Left ventricle myocardium superior (tissue), 1 donor: ENCODE measurements at regions not wholly inside any gene's neighbourhood (a gene's known extent, or its start where the extent isn't known, plus 50 kb on each side); places are given as distances from the start of the nearest gene placed in this dataset.

Source experiments
- ATAC-seq: fragments of 200-7000 bp; cut with Tn5 transposase; one replicate; pipeline ENCODE4 v1.9.1; 2020; ENCODE audit warnings: mild to moderate bottlenecking, moderate library complexity
- DNase-seq: peaks from one replicate; pipeline ENCODE4 v3.0.0-alpha.2; 2020
- intact Hi-C: fragments of 100-400 bp; cut with micrococcal nuclease; formaldehyde crosslinking; loops from one replicate; pipeline ENCODE4 v1.11.0; 2022
- donor health status: DM: no; HTN: yes; CAD: no; lungs with severe emphysema.

DNA sequence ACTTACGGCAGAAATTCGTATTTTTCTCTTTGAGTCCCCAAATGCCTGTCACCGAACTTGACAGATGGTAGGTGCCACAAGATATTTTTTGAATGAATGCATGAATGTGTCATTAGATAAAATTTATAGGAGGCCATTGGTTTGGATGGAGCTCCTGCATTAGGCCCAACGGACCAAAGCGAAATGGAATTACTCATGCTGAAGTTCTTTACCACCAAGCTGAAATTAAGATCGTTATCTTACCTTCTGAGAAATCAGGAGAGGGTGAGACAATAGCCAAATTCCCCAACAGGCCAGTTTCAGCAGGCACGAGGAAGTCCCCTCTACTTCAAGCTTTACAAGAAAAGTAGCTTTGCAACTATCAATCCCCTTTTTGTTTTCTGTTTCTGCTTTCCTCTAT, 452.5 kb upstream of the ARGLU1 start:
- DNase-seq (no peak), ATAC-seq (no peak)
- intact Hi-C loops = no loop called here

DNA sequence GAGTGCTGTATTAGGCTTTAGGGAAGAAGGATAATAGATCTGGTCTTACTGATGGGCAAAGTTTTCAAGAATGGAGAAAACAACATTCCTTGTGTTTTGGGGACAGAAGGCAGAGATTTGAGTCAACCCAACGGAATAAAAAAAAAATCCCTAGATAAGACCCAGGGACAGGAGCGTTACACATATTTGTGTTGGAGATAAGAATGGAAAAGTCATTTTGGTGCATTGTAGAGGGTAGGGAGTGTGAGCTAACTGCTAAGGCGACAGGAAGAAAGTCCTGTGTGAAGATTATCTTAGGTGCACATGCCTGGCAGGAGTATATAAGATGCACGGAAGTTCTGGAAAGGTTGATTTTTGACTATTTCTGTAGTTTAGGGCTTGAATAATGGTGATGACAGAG, 450.3 kb upstream of the ARGLU1 start:
- ATAC-seq (no peak), DNase-seq (no peak)
- intact Hi-C loops = no loop called here

DNA sequence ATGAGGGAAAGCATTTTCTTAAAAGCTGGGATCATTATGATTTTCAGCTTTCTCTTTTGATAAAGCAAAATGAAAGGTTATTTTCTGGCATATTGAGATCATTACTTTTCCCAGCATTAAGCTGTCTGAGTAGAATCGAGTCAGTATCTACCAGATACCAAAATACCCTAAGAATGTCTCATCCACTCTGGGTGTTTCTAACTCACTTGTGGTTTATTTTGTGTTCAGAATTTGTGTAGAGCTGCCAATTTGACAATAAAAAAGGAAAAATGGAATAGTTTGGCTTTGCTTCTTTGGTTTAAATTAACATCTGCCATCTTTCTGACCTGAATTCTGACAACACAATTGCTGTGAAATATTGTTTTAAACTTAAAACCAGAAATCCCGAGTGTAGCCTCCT, 438.7 kb upstream of the ARGLU1 start:
- ATAC-seq (no peak), DNase-seq (no peak)
- intact Hi-C loops = no loop called here

DNA sequence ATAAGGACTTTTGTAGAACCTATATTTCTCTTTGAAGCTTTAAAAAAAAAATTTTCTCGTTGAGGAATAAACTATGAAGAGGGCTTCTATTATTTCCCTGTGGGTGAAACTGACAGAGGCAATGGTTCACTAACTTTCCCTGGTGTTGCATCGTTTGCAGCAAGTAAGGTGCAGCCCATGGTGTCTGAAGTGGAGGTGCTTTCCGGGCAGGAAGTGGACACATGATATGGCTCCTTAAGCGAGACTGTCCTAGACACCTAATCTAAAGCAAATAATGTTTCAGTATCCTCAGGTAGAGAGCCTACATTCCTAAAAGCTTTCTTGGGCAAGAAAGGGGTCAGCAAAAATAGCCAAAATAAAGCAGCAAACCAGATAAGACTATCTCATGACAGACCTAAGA, 437.6 kb upstream of the ARGLU1 start:
- DNase-seq (no peak), ATAC-seq (no peak)
- intact Hi-C loops = no loop called here

DNA sequence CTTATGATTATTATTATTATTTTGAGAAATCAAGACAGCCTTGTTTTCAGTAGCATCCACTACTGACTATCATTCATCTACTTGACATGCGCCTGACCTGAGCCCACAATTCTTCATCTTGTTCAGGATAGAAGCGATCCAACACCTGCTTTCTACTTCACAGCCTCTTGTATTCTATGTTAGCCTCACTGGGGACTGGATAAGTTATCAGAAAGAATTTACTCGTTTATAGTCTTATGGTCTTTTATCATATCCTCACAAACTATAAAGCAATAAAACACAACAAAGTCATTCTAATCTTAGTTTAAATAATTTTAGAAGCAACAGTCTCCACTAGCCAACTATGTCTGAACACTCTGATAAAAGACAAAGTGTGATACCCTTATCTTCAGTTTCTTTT, 436.0 kb upstream of the ARGLU1 start:
- intact Hi-C loops = no loop called here
- no peak for ATAC-seq

DNA sequence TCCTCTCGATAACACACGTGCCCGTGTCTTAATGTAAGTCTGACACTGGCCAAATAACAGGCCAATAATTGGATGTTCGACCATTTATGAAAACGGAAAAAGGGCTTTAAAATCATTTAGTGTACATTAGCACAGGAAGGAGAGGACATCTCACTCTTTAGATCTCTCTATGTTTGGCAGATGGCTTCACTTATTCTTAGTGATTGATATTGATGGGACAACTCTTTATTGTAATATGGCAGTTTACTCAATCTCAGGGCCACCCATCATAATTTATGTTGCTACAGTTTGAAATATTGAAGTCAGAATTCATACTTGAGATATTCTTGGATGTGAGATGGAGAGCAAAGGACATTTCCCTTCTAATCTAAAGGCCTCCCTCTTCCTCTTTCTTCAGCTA, 430.7 kb upstream of the ARGLU1 start:
- intact Hi-C loops = no loop called here
- no peak for DNase-seq
- no peak for ATAC-seq

More for the DNA sequence above, 436.0 kb upstream of the ARGLU1 start:
- DNase-seq = no peak

DNA sequence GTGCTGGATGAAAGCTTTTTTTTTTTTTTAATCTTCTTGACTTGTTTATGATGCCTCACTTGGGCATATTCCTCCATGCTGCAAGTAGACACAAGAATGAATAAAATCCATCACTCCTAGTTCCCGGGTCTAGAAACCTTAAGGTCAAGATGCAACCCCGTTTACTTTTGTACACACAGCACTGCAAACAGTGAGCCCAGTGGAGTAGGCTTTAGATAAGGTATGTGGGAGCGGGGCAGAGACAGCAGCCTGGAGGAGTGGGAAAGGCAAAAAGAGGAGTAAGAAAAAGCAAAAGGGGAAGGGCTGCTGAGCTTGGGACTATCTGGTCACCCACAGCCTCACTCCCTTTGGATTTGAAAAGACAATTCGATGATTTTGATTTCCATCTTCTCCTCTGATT, 429.8 kb upstream of the ARGLU1 start:
- no peak for DNase-seq
- intact Hi-C loops = no loop called here
- no peak for ATAC-seq

DNA sequence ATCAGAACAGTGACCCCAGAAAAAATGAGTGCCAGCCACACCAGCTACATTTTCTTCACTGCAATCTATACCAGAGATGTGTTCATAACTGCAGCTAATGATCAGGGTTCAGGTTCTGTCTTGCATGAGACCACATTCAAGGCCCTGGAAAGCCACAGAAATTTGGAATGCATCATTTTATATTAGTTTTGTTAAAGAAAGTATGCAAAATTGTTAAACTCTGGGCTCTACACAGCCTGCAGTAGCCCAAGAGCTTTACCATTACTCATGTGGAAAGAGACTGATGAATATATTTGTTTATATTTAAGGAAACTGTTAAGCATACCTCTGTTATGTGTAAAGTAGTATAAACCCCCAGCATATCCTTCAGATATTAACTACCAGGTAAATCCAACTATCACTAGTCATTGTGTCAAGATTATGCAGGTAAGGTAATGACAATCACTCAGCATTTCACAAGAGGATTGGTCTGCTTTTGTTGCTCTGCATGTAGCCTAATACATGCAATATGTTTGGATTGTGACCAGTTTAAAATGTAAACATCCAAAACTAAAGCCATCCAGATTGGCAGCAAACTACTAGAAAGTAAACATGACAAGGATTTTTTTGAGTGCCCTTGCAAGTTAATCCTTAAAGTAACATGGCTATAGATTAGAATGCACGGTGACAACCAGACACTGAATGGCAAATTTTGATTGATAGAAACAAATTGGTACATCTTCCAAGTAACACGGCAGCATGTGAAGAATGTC, 429.1 kb upstream of the ARGLU1 start:
- DNase-seq (no peak), ATAC-seq (no peak)
- intact Hi-C loops = no loop called here

DNA sequence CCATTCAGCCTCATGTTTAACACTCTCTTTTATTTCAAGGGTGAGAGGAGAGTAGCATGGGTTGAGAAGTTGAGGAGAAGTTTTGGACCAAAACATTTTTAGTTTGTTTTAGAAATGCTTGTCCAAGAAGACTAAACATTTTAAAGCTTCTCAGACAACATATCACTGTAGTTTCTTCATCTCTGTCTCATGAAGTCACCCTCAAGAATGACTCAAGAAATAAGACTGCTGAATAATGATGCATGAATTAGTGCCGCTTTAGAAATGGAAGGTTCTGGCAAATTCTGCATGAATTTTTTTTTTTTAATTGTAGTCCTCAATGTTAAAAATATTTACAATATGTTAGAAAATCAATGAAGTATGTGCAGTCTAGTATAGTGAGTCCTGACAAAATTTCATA, 422.7 kb upstream of the ARGLU1 start:
- intact Hi-C loops = no loop called here
- DNase-seq = no peak
- no peak for ATAC-seq

DNA sequence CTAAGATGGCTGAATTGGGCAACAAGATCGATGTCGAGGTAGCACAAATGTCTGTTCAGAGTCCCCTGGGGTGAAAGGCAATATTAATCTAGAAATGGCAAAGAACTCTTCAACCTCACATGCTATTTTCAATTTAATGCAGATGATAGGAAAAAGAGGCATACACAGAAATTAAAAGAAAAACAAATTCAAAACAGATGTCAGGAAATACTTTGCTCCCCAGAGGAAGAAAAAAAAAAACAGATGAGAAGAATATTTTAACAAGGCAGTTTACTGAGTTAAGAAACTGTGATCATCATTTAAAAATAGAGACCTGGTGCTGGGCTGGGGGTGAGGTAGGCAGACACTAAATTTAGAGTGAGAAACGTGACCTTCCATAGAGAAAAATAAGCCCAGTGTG, 421.9 kb upstream of the ARGLU1 start:
- ATAC-seq (no peak), DNase-seq (no peak)
- intact Hi-C loops = no loop called here

DNA sequence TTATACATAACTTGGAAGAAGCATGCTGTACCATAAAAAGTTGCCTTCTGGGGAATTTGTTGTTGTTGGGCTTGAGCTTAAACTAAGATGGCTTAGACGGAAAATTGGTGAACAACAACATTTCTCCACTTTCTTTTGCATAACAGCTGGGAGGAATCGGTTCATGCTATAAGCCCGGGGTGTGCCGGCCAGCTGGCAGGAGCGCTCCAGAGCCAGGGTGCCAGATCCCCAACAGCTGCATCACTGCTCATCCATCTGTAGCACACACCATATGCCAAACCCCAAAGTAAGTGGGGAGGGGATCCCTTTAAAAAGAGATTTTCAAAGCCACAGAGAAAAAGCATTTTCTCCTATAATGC, 419.5 kb upstream of the ARGLU1 start:
- intact Hi-C loops = no loop called here
- peak; percentile 54 for ATAC-seq
- peak; percentile 48 for DNase-seq

DNA sequence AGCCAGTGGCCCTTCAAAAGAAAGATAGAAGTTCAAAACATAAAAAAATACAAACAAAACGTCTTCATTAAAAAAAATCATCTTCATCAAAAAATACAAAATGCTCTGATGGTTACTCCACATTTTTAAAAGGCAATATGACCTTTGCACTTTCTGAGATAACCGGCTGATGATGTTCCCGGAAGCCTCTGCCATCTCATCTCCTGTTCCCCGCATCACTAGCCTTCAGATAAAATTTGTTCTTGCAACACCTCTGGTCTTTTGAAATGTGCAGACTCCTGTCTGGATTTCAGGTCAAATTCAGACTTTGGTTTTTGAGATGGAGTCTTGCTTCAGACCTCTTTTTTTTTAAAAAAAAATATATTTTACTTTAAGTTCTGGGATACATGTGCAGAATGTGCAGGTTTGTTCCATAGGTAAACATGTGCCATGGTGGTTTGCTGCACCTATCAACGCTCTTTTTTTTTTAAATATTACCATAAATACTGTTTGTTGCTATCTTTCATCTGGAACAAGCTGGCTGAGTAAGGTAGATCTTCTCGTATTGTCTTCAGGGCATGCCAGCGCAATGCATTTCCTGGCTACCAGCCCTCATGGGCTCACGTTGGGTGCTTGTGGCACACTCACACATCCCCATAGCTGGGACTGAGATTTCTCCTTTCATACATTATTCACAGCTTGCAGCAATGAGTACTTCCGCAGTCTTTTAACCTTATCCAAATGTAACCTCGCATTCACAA, 418.9 kb upstream of the ARGLU1 start:
- intact Hi-C loops = no loop called here
- DNase-seq = no peak
- no peak for ATAC-seq

DNA sequence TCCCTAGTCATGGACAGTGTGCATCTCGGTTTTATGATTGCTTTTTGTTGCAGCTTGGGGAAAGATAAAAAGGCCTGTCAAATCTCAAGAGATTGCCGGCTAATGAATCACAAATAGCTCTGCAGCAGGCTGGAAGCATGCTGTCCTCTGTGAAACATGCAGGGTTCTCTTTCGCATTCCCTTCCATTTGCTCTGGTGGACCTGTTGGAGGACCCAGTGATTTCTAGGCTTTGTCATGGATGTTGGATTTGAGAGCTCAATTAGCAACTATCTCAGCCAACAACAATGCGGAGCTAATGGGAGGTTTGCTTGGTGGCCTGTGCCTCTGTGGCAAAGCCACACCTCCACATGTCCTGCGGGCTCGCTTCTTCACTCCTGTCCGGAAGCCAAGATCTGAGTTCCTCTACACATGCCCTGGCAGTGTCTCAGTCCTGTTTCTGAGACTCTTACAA, 418.1 kb upstream of the ARGLU1 start:
- no peak for DNase-seq
- intact Hi-C loops = no loop called here
- ATAC-seq = peak; percentile 80

DNA sequence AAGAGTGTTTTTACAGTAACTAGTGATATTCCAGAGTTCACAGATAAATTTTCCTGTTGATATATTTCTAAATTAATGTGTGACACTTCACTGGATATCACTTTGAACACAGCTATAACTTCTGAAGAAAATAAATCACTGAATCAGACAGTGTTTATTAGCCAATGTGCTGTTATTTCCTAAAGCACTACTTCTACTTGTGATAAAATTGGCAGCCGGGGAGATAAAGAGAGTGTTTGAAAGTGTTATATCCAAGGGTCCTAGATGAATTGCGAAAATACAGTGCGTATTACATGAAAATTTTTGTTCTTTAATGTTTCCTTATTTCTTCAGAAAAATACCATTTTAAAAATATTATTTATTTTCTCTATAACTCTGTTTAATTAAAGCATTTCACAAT, 417.5 kb upstream of the ARGLU1 start:
- intact Hi-C loops = no loop called here
- no peak for ATAC-seq
- DNase-seq = no peak

DNA sequence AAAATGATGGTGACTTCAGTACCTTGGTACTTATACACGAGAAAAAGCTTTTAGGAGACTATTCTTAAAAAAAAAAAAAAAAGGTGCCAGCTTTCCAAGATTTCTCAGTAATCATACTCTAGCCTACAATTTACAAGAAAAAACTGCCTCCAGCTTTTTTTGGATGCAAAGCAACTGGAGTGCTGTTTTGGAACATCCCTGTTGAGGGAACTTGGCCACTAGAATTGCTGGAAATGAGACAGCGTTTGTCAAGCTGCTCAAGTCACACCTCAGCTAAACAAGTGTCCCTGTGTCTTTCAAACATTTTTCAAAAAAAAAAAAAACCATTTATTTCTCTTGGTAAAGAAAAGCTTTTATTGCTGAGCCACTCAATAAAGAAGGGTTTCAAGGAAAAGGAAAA, 413.1 kb upstream of the ARGLU1 start:
- no peak for ATAC-seq
- intact Hi-C loops = no loop called here
- no peak for DNase-seq

DNA sequence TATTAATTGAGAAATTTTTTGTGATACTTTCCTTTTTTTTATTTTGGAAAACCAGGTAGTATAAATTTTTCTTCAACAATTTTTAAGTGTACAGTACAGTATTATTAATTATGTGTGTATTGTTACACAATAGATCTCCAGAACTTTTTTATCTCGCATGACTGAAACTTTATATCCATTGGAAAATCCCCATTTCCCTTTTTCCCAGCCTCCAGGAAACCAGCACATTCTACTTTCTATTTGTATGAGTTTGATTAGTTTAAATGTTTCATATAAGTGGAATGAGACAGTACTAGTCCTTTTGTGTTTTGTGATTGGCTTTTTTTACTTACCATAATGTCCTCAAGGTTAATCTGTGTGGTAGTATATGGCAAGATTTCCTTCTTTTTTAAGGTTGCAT, 399.5 kb upstream of the ARGLU1 start:
- DNase-seq (no peak), ATAC-seq (no peak)
- intact Hi-C loops = no loop called here

DNA sequence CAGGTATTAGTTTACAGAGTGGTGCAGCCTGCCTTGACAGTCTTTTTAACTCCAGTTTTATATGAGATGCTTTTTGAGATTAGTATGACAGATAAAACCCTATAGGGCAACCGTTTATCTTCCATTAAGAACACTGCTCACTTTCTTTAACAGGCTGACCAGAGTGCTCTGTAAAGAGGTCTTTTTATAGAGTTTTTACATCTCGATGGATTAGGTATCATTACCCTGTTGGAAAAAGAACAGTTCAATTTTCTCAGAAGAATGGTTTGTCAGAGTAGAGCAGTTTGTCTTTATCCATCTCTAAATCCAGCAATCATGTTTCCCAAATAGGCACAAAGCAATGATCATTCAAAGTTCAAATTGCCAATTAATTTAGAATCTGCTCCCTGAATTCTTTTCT, 395.2 kb upstream of the ARGLU1 start:
- intact Hi-C loops = no loop called here
- DNase-seq (no peak), ATAC-seq (no peak)

DNA sequence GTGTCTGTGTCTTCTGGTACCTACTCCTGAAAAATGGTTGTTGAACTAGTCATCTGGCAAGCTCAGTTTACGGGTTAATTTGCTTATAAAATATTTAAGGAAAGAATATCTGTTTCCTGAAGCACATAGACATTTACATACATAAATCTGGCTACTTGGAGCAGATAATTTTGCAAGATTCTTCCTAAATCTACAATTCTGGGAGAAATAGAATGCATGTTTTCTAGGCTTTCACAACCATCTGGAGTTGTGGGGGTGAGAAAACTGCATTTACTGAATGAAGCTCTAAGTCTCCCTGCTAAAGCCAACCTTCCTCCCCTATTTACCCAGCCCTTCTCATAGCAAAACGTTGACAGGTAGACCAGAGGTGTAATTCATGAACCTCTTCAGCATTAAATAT, 393.7 kb upstream of the ARGLU1 start:
- no peak for DNase-seq
- intact Hi-C loops = no loop called here
- ATAC-seq = no peak

DNA sequence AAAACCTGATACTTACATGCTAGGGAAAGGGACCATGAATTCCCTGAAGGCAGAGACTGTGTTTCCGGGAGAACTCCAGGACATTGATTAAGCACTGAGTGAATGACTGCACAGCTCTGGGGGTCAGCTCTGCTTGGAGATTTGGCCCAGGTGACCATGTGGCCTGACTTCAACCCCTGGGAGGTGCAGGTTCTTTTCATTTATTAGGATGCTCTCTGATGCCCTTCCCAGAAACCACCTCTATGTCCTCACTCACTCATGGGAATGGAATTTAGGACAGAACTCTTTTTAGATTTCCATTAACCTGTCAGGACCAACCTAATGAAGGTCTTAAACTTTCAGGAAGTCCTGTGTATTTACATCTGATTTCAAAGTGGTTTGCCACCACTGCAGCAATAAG, 393.3 kb upstream of the ARGLU1 start:
- ATAC-seq (no peak), DNase-seq (no peak)
- intact Hi-C loops = no loop called here

DNA sequence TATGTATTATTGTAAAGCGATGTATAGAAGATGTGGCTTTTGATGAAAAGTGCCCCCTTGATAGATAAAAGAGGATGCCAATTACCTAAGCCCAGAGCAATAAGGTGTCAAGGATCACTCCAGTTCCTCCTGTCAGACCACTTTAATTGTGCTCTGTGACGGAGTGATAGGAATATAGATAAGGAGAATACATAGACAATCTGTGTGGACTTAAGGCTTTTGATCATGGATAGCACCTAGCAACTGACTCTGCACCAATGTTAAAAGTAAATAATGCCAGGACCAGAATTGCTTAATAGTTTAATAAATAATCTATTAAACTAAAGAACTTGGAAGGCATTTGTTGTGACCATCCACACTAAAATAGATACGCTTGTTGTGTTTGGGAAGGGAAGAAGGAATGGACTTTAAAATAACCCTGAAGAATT, 390.7 kb upstream of the ARGLU1 start:
- intact Hi-C loops = no loop called here
- DNase-seq = no peak
- no peak for ATAC-seq

DNA sequence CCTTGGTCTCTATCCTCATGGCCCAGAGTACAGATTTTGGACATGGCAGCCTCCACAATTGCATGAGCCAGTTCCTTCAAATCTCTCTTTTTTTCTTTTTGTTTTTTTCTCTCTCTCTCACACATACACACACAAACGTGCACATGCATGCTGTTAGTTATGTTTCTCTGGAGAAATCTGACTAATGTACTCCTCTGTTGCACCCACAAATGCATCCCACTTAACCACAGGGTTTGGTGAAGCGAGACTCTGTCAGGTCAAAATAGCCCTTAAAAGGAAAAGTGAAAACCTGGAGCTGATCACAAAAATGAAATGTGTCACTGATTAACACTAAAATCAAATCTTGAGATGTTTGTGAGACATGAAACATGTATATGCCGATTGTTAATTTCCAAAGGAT, 374.6 kb upstream of the ARGLU1 start:
- no peak for ATAC-seq
- intact Hi-C loops = no loop called here
- no peak for DNase-seq
